IPS-NIHi7 (cell line): ENCODE measurements at regions not wholly inside any gene's neighbourhood (a gene's known extent, or its start where the extent isn't known, plus 50 kb on each side); places are given as distances from the start of the nearest gene placed in this dataset.

Experiments used
- DNase-seq: peaks from one replicate; pipeline ENCODE4 v3.0.0; 2012; ENCODE audit warnings: mixed read lengths; ENCODE audit errors: extremely low spot score

DNA sequence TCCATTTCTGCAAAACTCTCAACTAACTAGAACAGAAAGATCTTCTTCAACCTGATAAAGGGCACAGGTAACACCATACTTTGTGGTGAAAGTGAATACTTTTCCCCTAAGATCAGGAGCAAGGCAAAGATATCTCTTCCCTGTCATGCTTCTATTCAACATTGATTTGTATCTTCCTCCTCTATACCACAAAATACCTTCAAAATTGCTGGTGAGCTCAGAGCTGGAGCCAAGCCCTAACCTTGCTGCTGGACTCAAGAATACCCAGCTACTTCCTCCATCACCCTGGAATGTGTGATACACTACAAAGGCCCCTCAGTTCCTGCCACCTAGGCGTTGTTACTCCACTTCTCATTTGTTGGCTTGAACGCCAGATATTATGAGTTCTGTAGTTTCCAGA, 499.0 kb downstream of the ACTL7B start:
- DNase-seq = no peak

DNA sequence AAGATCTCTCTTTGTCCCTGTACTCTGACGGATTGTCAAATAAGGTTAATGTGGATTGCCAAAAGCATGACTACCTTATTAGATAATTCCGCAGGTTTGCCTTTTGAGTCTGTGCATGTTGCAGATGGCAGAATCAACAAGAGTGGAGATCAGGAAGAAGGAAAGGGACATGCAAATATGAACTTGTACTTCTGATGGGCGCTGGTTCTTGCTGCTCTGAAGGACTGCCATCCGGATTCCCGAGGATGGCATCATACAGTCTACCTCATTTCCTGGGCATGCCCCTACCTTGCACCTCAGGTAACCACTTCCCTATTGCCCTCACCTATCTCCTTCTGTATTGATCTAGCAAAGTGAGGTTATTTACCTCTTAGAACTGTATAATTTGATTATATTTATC, 504.2 kb downstream of the ACTL7B start:
- DNase-seq = no peak

DNA sequence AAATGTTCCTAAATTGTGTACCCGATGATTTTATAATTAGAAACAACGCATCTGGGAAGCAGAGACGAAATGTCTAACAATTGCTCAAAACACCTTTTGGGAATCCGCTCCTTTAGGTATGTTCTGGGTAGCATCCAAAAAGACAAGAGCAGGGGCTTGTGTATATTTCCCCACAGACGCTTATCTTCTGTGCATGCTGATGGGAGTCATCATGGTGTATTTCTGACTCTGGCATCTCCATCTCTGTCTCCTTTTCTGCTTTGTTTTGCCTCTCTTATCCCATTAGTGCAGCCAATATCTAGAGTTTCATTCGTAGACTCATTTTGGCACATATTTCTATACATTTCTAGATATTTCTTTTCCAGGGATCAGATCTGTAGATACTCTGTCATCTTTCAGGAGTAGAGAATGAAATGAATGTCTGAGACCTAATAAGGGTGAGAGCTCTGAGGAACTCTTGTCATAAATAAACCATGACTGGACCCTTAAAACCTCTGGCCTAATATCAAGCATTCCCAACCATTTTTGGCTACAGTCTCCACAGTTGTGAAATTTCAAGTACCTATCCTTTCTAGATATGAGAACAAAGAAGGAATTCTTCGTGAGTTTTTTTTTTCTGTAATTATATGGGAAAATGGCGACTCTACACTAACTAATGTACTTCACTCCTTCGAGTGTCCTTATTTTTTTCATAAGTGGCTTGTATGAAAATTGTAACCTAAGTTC, 508.2 kb downstream of the ACTL7B start:
- DNase-seq = no peak

- no peak for DNase-seq
Observed at GRCh38 chr9:108345826-108346225, 510.0 kb downstream of the ACTL7B start.

GRCh38 chr9:108339251-108339650, 516.5 kb downstream of the ACTL7B start:
- DNase-seq = no peak

DNA sequence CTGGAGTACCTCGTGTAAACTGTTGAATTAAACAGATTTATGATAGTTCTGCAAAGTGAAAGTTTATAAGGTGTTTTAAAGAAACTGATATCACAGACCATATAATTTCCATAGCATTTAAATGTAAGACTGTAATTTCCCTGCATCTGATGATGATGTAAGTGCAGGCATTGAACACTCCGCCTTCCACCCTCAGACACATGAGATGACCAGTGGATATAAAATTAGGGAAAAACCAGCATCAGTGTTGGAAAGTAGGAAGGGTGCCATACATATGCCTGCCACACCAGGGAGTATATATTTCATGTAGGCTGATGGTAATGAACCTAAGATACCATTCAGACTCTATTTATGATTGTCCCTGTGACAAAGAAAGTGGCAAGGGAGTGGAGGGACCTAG, 519.2 kb downstream of the ACTL7B start:
- no peak for DNase-seq

DNA sequence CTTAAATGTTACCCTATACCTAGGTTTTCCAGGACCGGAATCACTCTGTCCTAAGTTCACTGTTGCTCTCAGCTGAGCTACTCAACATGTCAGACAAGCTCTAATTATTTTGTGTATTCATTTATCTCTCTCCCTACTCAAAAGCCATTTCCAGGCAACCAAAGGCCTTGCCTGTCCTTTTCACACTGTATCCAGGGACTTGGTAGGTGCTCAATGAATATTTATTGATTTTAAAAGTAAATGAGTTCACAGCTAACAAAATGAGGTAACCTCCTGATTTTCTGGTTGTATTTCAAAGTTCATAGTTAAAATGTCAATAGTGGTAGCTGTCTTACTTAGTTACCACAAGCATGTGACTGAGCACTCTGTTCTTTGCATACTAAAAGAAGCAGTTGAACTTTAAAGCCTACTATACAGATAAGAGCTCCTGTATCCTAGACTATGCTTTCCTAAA, 522.2 kb downstream of the ACTL7B start:
- DNase-seq = no peak

DNA sequence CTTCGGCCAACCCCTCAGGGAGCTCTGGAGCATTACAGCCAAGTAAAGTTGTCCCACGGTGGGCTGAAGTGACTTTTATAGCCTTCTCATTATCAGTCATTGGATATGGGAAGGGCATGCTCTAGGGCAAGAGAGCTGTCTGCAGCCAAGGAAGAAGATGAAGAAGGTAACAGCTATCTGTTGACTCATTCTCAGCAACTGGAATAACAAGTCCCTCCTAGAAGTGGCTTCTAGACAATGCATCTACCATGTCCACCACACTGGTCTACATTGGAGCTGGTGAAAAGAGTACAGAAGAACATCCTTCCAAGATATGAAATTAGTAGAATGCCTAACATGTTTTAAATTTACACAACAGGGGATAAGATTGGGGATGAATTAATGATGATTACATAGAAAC, 524.2 kb downstream of the ACTL7B start:
- no peak for DNase-seq

DNA sequence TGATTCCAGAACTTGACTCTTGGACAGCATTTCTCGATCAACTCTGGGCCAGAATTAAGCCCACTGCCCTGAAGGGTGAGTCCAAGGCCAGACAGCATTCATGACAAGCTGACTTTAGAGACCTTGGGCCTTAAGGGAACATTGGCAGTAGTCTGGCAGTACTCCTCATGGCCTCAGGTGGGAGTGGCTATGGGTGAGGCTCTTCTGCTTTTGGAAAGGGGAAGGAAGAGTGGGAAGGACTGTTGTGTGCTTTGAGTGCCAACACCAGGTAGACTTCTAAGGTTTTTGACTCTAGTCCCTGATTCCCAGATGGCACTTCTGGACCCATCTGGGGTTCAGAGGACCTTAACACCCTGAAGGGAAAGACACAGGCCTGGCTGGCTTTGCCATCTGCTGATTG, 530.4 kb downstream of the ACTL7B start:
- DNase-seq = no peak

GRCh38 chr9:108323615-108324014, 532.2 kb downstream of the ACTL7B start:
- no peak for DNase-seq

DNA sequence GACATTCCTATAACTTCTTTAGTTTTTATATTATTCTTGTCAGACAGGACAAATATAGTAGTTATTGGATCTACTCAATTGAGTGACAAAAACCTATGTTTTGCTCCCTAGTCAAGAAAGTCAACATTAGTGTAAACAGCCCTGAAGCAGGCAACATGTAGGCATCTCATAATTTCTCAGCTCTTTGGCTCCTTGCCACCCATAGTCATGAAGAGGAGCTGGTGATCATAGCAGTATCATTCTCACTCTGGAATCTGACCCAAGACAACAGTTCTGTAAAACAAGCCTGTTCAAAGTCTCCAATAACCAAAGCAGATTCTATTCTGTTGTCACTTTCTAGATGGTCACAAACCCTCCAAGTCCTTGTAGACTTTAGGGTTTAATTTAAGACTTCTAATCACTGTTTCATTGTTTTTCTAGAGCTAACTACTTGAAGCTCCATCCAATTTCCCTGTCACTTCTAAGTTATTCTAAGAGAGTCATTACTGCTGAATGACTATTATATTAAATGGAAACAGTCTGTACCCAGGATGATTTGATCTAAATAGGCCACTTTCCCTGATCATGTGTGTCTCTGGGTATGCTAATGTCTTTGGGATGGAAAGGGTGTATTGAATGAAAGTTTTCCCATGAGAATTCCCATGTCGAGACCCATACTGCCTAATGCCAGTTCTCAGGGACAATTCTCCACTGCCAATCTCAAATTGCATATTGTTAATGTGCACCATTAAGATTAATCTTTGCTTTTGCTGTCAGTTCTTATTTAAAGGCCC, 533.3 kb downstream of the ACTL7B start:
- DNase-seq = no peak

DNA sequence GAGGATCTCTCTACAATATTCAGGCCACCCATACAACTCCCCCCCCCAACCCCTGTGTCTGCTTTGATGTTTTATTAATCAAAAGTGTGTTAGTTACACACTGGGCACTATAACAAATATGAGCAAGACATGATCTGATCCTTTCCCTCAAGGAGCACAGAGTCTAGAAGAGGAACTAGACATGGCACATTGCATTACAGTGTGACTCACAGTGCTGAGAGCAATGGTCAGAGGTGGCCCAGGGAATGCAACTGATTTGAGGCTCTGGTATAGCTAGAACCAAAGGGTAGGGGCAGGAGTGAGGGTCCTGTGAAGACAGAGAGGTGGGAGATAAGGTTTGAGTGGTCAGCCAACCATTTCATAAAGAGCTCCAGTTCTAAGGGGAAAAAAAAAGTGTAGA, 539.2 kb downstream of the ACTL7B start:
- no peak for DNase-seq

DNA sequence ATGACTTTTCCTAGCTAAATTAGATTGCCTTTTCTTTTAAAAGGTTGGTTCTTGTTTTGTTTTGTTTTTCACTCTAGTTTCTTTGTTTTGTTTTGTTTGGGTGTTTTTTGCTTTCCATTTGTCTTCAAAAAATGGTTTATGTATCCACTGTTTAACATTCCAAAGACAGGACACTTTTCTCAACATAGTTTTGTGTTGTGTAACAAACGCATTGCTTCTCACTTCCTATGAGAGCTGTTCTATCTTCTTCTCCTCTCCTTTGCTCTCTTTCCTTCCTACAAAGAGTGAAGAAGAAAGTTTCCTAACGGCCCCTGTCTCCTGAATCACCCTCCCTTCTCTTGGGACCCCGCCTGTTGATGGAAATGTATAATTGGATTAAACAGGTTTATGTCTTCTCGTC, 539.7 kb downstream of the ACTL7B start:
- no peak for DNase-seq

DNA sequence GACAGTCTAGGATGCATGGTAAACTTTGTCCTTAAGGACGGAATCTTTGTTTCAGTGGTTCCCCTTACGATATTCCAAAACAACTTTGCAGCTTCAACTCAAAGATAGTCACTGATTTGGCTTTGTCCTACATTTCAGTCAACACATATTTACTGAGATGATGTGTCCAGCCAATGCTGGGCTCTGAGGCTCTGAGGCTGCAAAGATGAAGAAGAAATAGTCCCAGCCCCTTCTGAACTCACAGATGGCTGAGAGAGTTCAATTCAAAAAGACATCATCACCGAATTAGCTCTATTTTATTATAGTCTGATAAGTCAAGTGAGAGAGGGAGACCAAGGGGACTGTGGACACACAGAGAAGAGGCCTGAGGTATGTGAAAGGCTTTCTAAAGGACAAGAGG, 544.0 kb downstream of the ACTL7B start:
- no peak for DNase-seq

GRCh38 chr9:108310202-108310601, 545.6 kb downstream of the ACTL7B start:
- no peak for DNase-seq

DNA sequence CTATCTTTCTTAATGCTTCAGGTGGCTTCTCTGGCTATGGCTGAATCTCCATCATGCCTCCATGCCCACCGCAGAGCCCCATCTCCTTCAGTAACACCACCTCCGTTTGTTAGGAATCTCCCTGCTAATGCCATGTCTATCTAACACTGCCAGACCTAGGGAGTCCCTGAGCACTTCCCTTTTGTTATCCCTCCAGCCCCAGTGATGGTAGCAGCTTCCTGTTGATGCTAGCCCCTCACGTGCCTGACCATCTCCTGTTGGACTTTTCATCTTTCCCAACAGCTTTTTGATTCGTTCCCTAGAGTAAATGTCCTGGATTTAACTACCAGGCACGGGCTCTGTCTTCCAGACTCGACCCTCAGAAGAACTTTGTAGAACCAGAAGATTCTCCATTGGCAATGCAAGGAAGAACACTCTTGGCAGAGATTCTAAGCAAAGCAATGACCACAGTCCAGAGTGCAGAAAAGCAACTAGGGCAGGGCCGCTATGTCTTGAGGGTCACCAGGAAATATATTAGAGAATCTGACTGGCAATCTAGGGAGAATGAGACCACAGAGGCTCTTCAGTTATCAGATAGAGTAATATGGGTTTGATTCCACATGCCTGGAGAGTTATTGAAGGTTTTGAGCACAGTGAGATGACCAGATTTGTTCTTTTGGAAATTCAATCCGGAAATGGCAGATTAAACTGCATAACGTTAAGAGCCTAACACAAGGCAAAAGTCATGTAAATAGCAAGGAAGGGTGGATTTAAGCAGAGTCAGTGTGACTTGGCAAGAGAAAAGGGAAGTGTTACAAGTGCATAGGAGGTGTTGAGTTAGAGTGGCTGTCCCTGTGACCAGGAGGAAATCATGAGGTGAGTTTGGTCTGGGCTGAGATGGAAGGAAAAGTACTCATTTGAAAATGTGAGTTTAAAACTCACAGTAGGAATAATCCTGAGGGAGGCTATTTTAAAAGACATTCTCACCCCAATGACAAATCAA, 555.2 kb downstream of the ACTL7B start:
- no peak for DNase-seq

GRCh38 chr9:108297073-108297472, 558.7 kb downstream of the ACTL7B start:
- DNase-seq = no peak

GRCh38 chr9:108296056-108296455, 559.7 kb downstream of the ACTL7B start:
- no peak for DNase-seq

GRCh38 chr9:108291586-108291932, 564.2 kb downstream of the ACTL7B start:
- DNase-seq = no peak

DNA sequence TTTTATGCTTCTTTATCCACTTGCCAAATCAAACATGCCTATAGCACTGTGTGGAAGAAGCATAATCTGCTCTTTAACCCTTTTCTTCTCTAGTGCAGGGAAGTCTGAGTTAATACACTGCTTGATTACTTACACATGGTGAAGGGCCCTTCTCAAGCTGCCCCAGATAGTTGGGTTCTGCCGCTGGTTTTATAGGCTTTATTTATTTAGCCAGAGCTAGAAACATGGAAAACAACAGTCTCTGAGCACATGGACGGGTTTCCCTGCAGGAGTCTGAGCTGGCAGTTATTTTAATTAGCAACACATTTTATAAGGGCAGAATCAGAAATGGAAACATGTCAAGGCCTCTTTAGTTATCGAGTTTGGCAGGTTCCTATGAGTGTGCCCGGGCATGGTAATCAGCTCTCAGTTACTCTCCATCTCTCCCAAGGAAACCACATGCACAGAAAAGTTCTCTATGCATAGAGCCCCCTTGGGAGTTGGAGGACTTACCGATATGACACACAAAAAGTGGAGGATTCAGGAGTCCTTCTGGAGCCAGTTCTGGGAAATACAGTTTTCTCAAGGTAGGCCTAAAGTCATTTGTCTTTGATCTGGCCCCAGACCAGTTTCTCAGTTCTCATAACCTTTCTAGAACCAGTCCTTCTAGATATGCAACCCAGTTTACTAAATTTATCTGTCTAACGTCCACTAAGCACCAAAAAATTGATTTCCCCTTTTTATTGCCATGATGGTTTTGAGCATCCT, 564.8 kb downstream of the ACTL7B start:
- no peak for DNase-seq

DNA sequence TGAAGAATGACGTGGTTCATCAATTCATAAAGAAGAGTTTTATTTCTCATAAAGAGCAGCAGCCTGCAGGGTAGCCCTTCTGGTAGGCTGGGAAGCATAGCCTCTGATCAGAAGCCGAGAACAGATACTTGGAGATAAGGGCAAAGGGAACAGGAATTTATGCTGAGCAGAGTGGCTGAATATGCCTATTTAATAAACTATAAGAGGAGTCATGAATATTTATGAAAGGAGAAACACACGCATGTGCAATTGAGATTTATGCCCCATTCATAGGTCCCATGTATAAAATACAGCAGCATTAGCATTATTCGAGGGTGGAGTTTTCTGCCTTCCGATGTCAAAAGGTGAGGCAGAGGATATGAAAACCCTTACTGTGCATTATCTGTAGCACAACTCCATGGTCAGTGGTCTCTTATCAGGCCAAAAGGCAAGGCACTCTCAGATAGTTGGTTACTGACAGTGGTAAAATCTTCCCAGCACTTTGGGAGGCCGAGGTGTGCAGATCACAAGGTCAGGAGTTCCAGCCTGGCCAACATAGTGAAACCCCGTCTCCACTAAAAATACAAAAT, 569.1 kb downstream of the ACTL7B start:
- DNase-seq = no peak
